HG03457 (cell line): ENCODE measurements at regions not wholly inside any gene's neighbourhood (a gene's known extent, or its start where the extent isn't known, plus 50 kb on each side); places are given as distances from the start of the nearest gene placed in this dataset.
"Not testable (repeated sequence)": the region's sequence is repeated elsewhere in the genome, so short reads cannot be mapped to it uniquely, and the experiment has no call there.

Experiments
- ATAC-seq: cut with Tn5 transposase; IDR thresholded peaks from one replicate; pipeline ENCODE4 v1.9.1; 2021; ENCODE audit warnings: moderate number of reproducible peaks; ENCODE audit not compliant: unreplicated experiment

DNA sequence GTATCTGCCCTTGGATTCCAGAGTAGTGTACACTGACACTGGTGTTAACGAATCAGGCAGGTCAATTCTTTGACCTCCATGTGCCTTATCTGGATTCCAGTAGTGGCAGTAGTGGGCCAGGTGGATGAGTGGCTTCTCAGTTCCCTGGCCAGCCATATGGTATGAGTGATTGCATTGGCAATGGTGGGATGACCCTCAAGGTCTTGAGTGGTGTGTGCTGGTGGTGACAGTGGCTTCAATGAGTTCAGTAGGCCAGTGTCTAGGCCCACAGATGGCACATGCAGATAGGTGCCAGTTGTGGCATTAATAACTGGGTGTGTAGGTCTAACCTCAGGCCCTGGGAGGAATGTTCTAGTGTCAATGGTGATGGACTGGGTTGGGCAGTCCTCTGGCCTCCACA, 674.1 kb upstream of the NXPH2 start:
- ATAC-seq: no peak

DNA sequence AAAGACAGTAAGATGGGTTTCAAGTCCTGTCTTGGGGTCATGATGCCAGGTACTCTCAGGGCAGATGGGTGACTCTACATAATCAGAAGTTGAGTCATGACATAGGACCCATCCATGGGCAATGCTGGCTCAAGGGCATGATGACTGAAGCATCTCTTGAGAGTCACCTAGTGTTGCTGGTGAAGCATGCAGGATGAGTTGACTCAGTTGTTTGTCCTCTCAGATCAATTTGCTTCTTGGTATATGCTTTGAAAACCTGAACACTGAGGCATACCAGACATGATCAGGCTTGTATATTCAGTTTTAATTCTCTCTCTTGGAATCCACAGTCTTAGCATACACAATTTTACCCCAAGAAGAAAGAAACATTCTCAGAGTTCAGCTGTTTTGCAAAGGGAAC, 658.9 kb upstream of the NXPH2 start:
- no peak for ATAC-seq

DNA sequence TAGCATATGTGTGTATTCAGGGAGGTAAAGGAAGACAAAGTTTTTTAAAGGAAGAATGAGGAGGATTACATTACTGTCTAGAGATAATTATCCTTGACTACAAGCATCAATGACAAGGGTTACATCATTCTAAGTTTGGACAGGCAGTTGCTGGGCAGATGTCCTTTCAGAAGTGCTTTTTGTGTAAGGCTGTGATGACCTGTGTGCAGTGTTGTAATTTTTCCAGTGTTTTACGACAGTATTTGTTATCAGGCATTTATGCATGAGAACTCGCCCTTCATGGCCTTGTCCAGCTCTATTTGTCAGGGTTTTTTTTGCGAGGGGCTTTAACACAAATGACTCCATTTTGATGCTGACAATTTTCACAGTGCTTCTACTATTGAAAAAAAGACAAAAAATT, 658.3 kb upstream of the NXPH2 start:
- ATAC-seq: no peak

DNA sequence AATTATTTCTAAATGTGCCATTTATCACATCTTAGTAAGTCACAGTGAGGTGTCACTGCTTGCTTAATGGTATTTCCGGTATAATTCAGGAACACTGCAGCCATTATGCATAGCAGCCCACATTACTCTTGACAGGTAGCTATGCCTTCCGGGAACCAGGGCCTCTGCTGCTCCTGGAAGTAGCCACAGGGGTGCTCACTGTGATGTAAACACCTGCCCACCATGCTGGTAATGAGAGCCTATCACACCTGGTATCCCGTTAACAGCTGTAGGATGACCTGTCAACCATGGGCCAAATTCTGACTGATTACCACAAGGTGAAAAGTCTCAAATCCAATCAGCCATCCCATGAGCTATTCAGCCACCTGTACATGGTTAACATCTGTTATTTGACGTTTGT, 647.0 kb upstream of the NXPH2 start:
- no peak for ATAC-seq

DNA sequence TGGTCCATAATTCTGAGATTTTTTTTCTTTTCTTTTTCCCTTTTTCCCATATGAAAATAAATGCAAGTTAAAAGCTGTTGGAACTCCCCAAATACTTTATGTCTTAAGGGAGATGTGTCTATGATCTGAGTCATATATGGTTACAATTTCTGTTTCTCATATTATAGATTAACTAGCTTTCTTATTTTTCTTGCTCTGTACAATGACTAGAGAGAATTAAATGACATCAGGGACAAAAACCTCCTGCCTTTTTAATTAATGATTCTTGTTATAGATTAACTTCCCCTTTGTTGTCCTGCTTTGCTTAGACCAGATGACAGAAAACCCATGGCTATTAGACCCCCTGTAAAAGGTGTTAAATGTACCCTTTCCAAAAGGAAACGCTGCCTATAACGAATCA, 643.9 kb upstream of the NXPH2 start:
- ATAC-seq: no peak

DNA sequence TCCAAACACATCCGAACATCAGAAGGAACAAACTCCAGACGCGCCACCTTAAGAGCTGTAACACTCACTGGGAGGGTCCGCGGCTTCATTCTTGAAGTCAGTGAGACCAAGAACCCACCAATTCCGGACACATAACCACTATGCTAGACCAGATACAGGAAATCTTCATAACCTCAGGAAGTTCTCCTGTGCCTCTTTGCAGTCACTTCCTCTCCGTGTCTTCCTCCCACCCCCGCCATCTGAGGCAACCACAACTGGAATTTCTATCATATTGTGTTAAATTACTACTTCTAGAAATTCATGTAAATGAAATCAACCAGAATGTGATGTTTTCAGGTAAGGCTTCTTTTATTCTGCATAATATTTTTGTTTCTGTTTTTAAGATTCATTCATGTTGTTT, 631.0 kb upstream of the NXPH2 start:
- no peak for ATAC-seq

DNA sequence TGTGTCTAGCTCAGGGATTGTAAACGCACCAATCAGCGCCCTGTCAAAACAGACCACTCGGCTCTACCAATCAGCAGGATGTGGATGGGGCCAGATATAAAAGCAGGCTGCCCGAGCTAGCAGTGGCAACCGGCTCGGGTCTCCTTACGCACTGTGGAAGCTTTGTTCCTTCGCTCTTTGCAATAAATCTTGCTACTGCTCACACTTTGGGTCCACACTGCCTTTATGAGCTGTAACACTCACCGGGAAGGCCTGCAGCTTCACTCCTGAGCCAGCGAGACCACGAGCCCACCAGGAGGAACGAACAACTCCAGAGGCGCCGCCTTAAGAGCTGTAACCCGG, 630.6 kb upstream of the NXPH2 start:
- not testable (repeated sequence) for ATAC-seq

DNA sequence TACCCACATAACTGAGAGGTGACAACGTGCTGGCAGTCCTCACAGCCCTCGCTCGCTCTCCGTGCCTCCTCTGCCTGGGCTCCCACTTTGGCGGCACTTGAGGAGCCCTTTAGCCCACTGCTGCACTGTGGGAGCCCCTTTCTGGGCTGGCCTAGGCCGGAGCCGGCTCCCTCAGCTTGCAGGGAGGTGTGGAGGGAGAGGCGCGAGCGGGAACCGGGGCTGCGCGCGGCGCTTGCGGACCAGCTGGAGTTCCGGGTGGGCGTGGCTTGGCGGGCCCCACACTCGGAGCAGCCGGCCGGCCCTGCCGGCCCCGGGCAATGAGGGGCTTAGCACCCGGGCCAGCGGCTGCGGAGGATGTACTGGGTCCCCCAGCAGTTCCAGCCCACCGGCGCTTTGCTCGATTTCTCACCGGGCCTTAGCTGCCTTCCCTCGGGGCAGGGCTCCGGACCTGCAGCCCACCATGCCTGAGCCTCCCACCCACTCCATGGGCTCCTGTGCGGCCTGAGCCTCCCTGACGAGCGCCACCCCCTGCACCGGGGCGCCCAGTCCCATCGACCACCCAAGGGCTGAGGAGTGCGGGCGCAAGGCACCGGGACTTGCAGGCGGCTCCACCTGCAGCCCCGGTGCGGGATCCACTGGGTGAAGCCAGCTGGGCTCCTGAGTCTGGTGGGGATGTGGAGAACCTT, 630.1 kb upstream of the NXPH2 start:
- not testable (repeated sequence) for ATAC-seq

DNA sequence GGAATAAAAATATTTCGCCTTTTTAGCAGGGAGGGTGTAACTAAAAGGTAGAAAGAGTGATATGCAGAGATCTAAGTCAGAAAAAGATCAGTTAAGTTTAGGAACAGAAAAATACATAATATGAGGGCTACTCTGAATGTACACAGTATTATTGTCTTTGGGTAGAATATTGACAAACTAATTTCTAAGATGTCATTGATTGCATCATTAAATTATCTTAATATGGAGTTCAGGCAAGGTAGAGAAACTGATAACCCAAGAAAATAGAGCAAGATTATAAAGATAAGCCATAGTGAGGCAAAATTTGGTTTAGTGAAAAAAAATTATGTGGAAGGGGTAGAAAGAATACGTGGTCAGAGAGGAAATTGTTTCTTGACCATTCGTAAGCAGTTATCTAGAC, 629.0 kb upstream of the NXPH2 start:
- no peak for ATAC-seq

DNA sequence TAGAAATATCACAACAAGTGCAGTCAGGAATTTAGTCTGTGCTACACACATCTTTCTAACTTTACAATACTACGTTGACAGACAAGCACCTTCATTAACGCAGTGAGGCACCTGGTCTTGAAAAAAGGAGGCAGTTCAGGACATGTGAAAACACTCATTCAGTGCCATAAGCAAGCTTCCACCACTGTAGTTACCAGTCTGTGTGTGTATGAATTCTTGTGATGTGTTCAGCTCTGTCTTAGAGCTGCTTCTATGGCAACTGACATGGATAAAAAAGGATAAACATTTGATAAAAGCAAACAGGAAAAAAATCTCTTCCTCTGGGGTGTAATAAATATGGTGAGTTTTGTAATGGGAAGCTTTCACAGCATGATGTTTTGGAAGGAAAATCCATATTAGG, 623.8 kb upstream of the NXPH2 start:
- ATAC-seq: no peak

DNA sequence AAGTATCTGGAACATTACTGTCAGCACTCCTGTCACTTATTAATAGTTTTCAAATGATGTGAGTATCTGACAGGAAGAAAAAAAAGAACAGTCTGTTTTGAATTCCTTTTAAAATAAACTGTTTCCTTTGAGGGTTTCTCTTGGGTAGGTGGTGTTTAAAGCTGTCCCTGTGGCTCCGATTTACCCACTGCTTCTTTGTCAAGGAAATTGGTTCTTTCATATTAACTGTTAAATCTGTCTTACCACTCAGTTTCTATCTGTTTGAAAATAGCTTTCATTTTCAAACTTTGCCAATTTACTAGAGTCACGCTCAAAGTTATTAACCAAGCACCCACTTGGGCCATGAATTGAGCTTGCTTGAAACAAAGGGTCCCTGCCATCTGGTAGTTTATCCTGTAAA, 614.6 kb upstream of the NXPH2 start:
- no peak for ATAC-seq

DNA sequence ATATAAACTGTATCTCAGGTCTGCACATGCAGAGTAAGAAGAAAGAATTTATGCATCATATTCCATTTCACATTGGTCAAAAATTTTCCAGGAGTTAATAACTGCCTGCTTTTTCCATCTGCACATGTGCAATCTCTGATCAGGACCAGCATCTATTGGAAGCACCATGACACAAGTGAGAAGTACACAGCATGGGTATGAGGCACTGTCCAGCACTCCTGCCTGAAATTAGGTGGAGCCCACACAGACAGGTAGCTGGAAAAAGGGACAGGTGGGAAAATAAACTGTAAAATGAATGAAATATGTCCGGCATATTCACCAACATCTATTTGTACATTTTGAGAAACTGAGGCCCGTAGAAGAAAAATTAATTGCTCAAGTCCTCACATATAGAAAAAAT, 609.2 kb upstream of the NXPH2 start:
- ATAC-seq: no peak

DNA sequence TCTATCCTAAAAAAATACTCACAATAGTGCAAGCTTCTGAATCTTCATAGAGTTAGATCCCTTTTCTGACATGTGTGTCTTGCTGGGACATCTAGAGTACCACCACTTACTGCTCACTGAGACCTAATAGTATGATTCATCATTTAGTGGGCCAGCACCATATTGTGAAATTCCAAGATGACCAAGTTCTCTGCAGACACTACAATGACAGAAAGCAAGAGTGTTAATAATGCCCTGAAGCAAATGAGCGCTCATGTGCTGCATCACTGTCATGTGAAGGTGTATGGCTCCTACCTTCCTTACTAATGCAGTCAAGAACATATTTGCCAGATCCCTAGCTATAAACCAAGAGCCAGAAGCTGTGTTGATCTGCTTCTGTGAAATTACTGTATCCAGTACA, 606.2 kb upstream of the NXPH2 start:
- no peak for ATAC-seq

DNA sequence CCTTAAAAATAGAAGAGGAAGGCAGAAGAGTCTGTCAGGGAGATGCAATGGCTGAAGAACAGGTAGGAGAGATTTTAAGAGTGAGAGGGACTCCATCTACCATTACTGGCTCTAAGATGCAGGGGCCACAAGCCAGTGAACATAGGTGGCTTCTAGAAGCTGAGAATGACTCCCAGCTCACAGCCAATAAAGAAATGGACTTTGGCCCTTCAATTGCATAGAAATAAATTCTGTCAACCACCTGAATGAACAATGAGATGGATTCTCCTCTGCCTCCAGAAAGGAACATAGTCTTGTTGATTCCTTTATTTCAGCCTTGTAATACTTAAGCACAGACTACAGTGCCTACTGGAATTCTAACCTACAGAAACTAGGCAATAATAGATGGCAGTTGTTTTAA, 603.3 kb upstream of the NXPH2 start:
- no peak for ATAC-seq

DNA sequence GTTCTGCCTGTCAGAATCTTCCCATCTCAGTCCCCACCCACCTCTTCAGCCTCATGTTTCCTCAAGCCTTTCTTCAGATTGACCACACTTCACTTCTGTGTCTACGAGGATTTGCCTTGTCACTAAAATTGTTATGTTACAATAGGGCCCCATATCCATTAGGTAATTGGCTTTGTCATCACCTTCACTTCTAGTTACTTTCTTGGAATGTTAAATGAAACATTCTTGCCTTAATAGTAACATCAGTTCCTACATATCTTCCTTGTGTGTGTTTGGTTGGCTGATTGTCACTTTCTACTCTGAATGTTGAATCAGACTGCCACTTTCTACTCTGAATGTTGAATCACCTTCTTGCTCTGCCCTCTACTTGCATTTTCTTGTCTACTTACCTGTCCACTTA, 599.9 kb upstream of the NXPH2 start:
- ATAC-seq: no peak

DNA sequence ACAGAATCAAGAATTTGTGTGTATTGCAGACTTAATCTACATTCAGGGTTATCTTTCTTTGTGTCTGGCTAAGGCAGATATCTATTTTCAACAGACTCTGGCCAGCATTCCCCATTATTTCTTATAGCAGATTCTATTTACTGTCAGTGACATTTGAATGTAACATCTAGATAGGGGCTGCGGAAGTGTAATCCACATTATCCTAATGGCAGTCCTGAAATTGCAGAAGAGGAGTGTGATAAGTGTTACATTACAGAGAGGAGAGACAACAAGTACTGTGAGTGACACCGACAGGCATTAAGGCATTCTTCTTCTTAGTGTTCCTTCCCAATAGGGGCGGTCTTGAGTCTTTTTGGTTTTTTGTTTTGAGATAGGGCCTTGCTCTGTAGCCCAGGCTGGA, 598.2 kb upstream of the NXPH2 start:
- ATAC-seq: no peak

DNA sequence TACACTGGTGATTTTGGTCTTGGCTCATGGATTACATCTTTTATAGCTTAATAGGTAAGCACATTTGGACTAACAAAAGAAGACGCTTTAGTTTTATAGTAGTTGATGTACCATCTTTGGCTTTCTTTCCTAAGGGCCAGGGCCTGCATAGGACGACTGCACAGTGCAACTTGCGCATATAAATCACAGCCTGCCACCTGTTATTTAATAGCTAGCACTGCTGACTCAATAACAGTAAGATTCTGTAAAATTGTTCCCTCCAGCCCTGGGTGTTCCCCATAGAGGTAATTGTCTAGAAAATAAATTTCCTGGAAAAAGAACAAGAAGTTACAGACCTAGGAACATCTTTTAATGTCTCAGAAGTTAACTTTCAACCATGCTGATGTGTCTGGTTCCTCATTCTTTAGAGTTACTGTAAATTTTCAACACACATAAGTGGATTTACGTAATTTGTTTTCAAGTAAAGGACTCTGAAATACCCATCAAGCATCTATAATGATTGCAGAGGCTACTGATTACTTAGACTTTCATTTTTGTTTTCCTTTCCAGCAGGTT, 594.2 kb upstream of the NXPH2 start:
- ATAC-seq: no peak

DNA sequence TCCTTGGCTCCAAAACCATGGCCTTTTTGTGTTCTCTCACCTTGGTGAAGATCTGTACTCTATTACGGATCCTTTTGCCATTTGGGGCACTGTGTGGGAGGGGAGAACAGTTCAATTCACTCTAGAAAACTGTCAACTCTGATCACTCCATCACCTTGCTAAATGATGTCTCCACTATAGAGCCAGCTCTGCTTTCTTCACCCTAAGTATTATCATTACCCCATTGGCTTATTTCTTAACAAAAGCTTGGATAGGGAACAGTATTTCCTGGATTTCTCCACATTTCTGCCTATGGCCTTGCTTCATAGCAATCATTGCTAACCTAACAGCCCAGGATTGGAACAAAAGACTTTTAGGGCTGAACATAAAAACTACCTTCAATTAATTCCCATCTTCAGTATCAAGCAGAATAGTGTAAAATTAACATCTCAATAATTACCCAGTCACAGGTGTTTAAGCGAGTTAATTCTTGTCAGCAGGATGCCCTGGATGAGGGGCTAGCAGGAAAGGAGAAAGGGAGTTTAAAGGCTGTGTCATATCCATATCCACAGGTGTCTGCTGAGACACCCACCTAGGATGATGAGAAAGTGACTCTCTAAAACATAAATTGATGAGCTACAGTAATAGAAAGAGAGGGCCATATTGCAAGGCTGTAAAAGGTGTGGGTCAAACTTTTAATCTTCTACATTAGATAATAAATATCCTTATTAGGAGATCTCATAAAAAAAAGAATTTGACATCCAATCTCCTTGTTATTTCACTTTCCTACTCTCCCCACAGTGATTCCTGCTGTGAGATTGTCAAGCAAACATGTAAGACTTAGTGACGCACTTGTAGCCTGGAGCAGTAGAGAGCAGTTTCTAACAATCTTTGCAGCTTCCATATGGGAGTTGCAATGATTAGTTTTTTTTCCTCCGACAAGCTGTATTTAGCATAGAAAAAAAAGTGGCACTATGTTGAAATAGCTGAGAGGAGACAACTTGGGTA, 589.5 kb upstream of the NXPH2 start:
- no peak for ATAC-seq

DNA sequence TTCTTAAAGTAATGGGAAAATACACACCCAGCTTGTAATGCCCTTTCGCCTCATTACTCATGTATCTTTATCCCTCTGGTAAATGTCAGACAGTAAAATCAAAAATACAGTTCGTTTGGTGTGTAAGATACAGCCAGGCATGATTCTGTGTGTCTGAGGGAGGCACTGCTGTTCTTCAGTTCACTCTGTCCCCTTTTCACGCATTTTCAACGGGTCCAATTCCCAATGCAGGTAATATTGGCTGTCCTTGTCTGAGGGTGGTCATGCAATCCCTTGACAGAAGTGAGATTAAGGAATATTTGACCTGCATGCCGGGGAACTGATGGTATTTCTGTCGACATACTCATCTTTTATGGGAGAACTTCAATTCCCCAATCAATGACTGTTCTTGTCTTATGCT, 587.2 kb upstream of the NXPH2 start:
- ATAC-seq: no peak

DNA sequence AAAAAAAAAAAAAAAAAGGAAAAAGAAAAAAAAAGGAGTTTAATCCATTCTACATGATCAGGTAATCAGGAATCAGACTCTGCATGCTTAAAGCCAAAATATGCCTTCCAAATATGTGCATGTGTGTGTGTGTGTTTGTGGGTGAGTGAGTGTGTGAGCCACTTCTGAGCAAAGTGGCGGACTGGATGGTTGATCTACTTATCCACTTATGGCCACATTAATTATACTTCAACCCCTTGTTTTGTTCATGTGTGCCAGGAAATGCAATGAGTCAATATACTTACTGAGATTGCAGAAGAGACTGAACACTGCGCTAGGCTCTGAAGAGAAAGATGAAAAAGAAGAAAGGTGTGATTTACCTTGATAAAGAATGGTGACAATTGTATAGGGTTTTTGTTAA, 586.5 kb upstream of the NXPH2 start:
- ATAC-seq: no peak

DNA sequence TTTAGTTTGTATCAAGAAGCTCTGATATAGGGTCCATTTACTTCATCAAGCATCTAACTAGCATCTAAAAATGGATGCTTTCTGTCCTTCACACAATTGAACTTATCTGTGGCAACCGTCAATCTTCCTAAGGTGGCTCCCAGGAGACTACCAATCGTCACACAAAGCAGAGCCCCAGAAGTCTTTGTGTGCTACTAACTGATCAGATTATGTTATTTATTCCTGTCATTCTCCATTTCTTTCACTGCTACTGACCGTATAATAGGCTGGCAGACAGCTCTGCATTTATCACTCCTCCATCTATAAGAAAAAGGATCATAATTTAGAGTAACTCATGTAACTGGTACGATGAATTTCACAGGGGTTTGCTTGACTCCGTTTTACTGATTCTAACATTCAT, 585.0 kb upstream of the NXPH2 start:
- ATAC-seq: no peak

DNA sequence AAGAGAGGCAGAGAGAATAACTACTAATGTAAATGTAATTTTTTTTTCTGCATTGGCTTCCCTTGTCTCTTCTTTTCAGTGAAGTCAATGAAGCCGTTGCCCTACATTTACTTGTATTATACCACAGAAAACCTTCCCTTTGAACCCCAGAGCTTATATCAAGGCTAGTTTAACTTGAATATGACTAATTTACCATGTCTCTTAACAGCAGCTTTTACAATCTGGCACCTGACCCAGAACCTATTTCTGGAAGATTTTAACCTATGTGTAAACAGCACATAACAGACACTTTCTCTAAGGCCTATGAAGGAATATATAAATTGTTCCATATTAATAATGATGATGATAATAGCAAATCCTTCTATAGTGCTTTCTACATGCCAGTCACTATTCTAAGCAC, 580.5 kb upstream of the NXPH2 start:
- no peak for ATAC-seq
